ENCODE measurements at regions not wholly inside any gene's neighbourhood (a gene's known extent, or its start where the extent isn't known, plus 50 kb on each side); places are given as distances from the start of the nearest gene placed in this dataset.

- TF ChIP-seq JUND (IDR thresholded peaks at IDR 0.05) (no peak), ATF3 (IDR thresholded peaks at IDR 0.05) (no peak), TCF7L2 (IDR thresholded peaks at IDR 0.05; ENCODE audit: borderline replicate concordance, extremely low read depth, insufficient read depth, insufficient read length) (no peak)
Observed at GRCh38 chr2:222049946-222050345, 248.9 kb downstream of the PAX3 start (continued).

GRCh38 chr2:222043897-222044296, 254.9 kb downstream of the PAX3 start:
- TF ChIP-seq ZFX (IDR thresholded peaks at IDR 0.05) (no peak), EZH2 (IDR thresholded peaks at IDR 0.05) (no peak), CEBPB (IDR thresholded peaks at IDR 0.05; ENCODE audit: low read depth) (no peak), ZNF274 (IDR thresholded peaks at IDR 0.05; ENCODE audit: low read depth, low read length) (no peak), MAX (IDR thresholded peaks at IDR 0.05) (no peak), SP1 (IDR thresholded peaks at IDR 0.05; ENCODE audit: low read depth) (no peak), JUND (IDR thresholded peaks at IDR 0.05) (no peak), REST (IDR thresholded peaks at IDR 0.05; ENCODE audit: low read depth) (no peak), EGR1 (IDR thresholded peaks at IDR 0.05; ENCODE audit: low read depth) (no peak), EZH2phosphoT487 (IDR thresholded peaks at IDR 0.05; ENCODE audit: borderline replicate concordance) (no peak), SIN3A (IDR thresholded peaks at IDR 0.05; ENCODE audit: low read depth) (no peak), POLR2A (IDR thresholded peaks at IDR 0.05; ENCODE audit: borderline replicate concordance, extremely low read depth, insufficient read depth, insufficient read length) (no peak), CBX3 (IDR thresholded peaks at IDR 0.05; ENCODE audit: low read depth) (no peak), TCF7L2 (IDR thresholded peaks at IDR 0.05; ENCODE audit: borderline replicate concordance, extremely low read depth, insufficient read depth, insufficient read length) (no peak)
- peaks cover 26% of the 10 kb centered on the region; the same call in 1 of the 2 replicates for H3K27me3 ChIP-seq (ENCODE audit: insufficient read depth, low read length)
- no TSS peak for BruUV-seq (replicated peaks)

More at GRCh38 chr2:222043897-222044296, 254.9 kb downstream of the PAX3 start:
- H3K9me2 ChIP-seq (ENCODE audit: insufficient read depth), result no peaks in the 10 kb centered on the region
- H2AFZ ChIP-seq (ENCODE audit: low read depth, low read length, poor library complexity, severe bottlenecking), result no peak overlapping the region
- no peak for DNase-seq (ENCODE audit: low read depth, low spot score)
- ChIA-PET POLR2A (no interaction called here), RAD21 (ENCODE audit: low non-redundant PET in 1 of 2, low total read pairs in 2 of 2, uncharacterized antibody in 2 of 2, unreplicated experiment in 2 of 2) (no interaction called here), CTCF (no interaction called here)
- intact Hi-C loops (cut with micrococcal nuclease), result no loop called here
- no peak overlapping the region for H3K27ac ChIP-seq (ENCODE audit: low read depth, low read length)
- no peak overlapping the region for H3K4me3 ChIP-seq (replicated peaks in 1 of 2; ENCODE audit: low read depth in 1 of 2, low read length in 2 of 2)
- H3K36me3 ChIP-seq (ENCODE audit: control insufficient read depth in 1 of 2, insufficient read depth in 2 of 2, low read length in 2 of 2), result no peaks in the 10 kb centered on the region
- no peaks in the 10 kb centered on the region for H4K20me1 ChIP-seq (ENCODE audit: insufficient read depth)
- no peak for ATAC-seq
- no peaks in the 10 kb centered on the region for H3K79me2 ChIP-seq (ENCODE audit: insufficient read depth, low read length)
- no peaks in the 10 kb centered on the region for H3K4me1 ChIP-seq (ENCODE audit: control insufficient read depth in 1 of 2, insufficient read depth in 2 of 2, low read length in 2 of 2)
- H3K9me3 ChIP-seq (ENCODE audit: control insufficient read depth in 1 of 2, insufficient read depth in 1 of 2, low read depth in 1 of 2, low read length in 2 of 2), result no peaks in the 10 kb centered on the region
- no peak overlapping the region for H3K4me2 ChIP-seq (ENCODE audit: low read length)
- H3K9ac ChIP-seq (ENCODE audit: low read length), result no peak overlapping the region

Data from HCT116 (cell line).